Spinal cord (tissue), 9 donors: ENCODE measurements at regions not wholly inside any gene's neighbourhood (a gene's known extent, or its start where the extent isn't known, plus 50 kb on each side); places are given as distances from the start of the nearest gene placed in this dataset.

Source experiments
- DNase-seq, 6 donors: peaks; one replicate each; pipeline versions ENCODE4 v3.0.0 to v3.0.0-alpha.2; 2013 to 2015; ENCODE audit warnings: low spot score in 6 of 6, low read depth in 4 of 6
- H3K27ac ChIP-seq: one replicate; pipeline ENCODE4 v1.5.1; 2013; ENCODE audit warnings: low read depth, low read length, control low read depth
- H3K27me3 ChIP-seq: one replicate; pipeline ENCODE4 v1.6.1; 2013; ENCODE audit warnings: low read length; ENCODE audit not compliant: control insufficient read depth, insufficient read depth
- H3K36me3 ChIP-seq: one replicate; pipeline ENCODE4 v1.6.1; 2013; ENCODE audit warnings: low read length; ENCODE audit not compliant: control insufficient read depth, insufficient read depth
- H3K4me1 ChIP-seq: one replicate; pipeline ENCODE4 v1.6.1; 2013; ENCODE audit warnings: low read length; ENCODE audit not compliant: control insufficient read depth, insufficient read depth
- H3K4me3 ChIP-seq: one replicate; pipeline ENCODE4 v1.5.1; 2013; ENCODE audit warnings: low read depth, low read length, control low read depth
- H3K9me3 ChIP-seq: one replicate; pipeline ENCODE4 v1.6.1; 2013; ENCODE audit warnings: low read length; ENCODE audit not compliant: control insufficient read depth, insufficient read depth
- WGBS: methylation state at CpG from one replicate; pipeline ENCODE4 v1.1.5; 2013; ENCODE audit warnings: missing lambda C conversion rate; ENCODE audit not compliant: insufficient coverage; 5-methylcytosine and 5-hydroxymethylcytosine counted together
- donor health status: healthy.

DNA sequence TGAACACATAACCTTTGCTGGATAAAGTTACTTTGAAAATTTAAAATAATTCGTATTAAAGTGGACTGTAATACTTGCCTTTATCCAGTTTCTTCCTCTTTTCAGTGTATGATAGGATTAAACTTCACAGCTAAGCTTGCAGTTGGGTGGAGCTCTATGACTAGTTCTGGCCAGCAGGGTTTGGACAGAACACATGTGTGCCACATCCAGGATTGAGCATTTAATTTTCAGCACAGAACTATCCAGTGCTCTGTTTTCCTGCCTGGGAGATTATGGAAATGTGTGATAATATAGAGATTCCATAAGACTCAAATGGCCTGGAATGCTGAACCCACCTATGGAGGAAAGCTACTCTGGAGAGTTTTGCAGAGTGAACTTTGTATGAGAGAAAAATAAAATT is 200.2 kb downstream of the OSR1 start:
- Histone ChIP-seq H3K9me3 (peaks cover 4% of the 10 kb centered on the region), H3K36me3 (no peaks in the 10 kb centered on the region), H3K4me1 (no peaks in the 10 kb centered on the region), H3K27me3 (no peaks in the 10 kb centered on the region), H3K27ac (no peak overlapping the region), H3K4me3 (no peak overlapping the region)
- no CpG with 5 or more reads among the region's 1 CpG for WGBS
- DNase-seq = no peak

DNA sequence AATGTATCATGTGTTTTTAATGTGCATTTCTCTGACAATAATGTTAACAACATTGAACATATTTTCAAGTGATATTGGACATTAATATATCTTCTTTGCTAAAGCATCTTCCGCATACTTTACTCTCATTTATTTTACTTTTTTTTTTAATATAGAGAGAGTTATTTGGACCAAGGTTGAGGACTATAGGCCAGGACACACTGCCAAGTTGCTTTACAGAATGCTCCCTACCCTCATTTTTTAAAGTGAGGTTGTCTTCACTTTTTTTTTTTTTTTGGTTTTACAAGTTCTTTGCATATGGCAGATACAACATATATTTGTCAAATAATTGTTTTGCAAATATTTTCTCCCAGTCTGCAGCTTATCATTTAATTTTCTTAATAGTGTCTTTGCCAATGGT is 201.8 kb downstream of the OSR1 start:
- Histone ChIP-seq H3K36me3 (no peaks in the 10 kb centered on the region), H3K4me3 (no peak overlapping the region), H3K27me3 (no peaks in the 10 kb centered on the region), H3K9me3 (peaks cover 4% of the 10 kb centered on the region), H3K27ac (no peak overlapping the region), H3K4me1 (no peaks in the 10 kb centered on the region)
- no CpG with 5 or more reads among the region's 1 CpG for WGBS
- DNase-seq = no peak

DNA sequence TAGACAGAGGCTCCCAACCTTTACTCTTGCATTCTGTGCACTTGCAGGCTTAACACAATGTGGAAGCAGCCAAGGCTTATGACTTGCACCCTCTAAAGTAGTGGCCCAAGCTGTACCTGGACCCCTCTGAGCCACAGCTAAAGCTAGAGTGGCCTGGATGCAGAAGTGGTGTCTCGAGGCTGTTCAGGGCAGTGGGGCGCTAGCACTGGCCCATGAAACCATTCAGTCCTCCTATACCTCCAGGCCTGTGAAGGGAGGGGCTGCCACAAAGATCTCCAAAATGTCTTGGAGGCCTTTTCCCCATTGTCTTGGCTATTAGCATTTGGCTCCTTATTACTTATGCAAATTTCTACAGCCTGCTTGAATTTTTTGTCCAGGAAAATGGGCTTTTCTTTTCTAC is 207.7 kb downstream of the OSR1 start:
- no peak for DNase-seq
- WGBS = 100% methylated on average over 2 of the region's 2 CpGs
- Histone ChIP-seq H3K36me3 (no peaks in the 10 kb centered on the region), H3K4me3 (no peak overlapping the region), H3K9me3 (peaks cover 3% of the 10 kb centered on the region), H3K27me3 (no peaks in the 10 kb centered on the region), H3K4me1 (no peaks in the 10 kb centered on the region), H3K27ac (no peak overlapping the region)

DNA sequence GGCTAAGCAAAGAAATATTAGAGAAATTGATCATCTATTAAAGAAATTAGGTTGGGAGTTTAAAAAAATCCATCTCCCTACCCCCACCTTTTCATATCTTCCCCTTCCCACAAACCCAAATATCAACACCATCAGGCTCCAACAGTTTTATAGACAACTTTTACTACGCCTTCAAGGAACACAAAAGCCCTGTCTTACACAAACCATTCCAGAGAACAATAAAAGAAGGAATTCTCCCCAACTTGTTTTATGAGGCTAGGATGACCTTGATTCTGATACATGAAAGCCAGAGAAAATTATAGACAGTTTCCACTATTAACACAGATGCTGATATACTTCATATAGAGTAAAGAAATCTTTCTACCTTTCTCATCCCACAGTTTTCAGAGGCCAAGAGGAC is 211.6 kb downstream of the OSR1 start:
- H3K36me3 ChIP-seq = no peaks in the 10 kb centered on the region
- H3K4me1 ChIP-seq = no peaks in the 10 kb centered on the region
- no peak for DNase-seq
- H3K9me3 ChIP-seq = peaks cover 2% of the 10 kb centered on the region
- H3K27ac ChIP-seq = no peak overlapping the region
- H3K27me3 ChIP-seq = no peaks in the 10 kb centered on the region
- no CpG with 5 or more reads among the region's 1 CpG for WGBS
- H3K4me3 ChIP-seq = no peak overlapping the region

DNA sequence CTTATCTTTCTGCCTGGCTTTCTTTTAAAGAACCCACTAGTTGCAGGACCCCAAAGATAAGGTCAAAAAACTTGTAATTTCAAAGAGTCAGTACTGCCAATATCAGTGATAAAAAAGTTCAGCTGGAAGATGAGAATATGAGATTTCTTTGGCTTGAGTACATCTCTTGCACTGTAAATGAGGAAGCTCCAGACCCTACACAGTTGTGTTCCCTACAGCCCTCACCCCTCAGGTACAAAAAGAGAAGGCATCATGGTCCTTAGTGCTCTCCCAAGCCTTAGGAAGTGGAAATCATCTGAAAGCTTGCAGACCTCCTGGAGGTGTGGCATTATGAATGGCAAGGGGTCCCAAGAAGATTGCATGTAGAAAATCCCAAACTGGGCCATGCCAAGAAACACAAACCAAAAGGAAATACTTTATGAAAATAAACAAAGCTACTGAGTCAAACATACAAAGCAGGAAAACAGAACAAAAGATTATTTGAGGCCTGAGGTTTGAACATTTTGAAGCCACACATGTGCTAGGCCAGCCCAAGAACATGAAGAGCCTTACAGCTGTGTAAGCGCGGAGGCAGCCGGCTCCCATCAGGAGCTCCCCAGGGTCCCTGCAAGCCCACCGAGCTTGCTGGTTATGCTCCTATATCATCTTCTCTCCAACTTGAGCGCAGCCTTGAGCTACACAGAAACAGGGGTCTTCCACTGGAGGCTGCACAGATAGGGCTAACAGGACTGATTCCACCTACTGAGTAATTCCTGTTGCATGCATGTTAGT is 217.0 kb downstream of the OSR1 start:
- no peaks in the 10 kb centered on the region for H3K36me3 ChIP-seq
- H3K9me3 ChIP-seq = no peaks in the 10 kb centered on the region
- H3K27ac ChIP-seq = peak overlapping the region; percentile 36
- no peaks in the 10 kb centered on the region for H3K27me3 ChIP-seq
- H3K4me3 ChIP-seq = no peak overlapping the region
- WGBS = 84% methylated on average over 5 of the region's 5 CpGs
- DNase-seq = peak in 1 of 6 donors; percentile 27
- no peaks in the 10 kb centered on the region for H3K4me1 ChIP-seq

DNA sequence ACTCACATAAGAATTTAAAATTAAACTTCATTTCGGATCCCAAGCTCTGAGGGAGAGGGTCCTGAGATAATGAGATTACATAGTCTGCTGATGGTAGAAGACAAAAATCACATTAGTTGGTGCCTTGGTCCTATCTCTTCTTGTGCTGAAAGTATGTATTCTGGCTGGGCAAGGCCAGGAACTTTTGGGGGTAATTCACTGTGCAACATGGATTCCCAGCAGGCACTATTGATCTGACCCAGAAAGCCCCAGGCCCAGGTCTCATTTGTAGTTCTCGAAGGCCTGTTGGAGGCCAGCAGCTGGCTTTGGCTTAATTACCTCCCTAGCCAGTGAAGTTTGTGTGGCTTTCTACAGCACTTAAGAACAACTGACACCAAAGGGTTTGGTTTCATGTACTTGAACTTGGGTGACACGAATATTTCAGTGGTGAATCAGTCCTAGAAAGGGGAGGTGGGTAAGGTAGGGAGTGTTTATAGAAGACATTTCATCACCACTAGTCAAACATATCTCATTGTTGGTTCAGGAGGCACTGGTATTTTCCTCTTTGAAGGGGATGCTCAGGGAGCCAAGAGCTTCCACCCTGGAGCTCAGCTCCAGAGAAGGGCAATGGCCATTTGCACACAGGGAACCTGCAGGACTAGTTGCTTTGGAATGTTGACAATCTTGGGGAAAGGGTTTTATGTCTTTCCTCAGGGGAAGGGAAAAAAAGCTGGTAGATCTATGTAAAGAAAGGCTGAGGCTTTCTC is 217.8 kb downstream of the OSR1 start:
- no peaks in the 10 kb centered on the region for H3K36me3 ChIP-seq
- no peaks in the 10 kb centered on the region for H3K27me3 ChIP-seq
- 100% methylated on average over 2 of the region's 3 CpGs for WGBS
- no peaks in the 10 kb centered on the region for H3K4me1 ChIP-seq
- H3K9me3 ChIP-seq = no peaks in the 10 kb centered on the region
- no peak overlapping the region for H3K27ac ChIP-seq
- peak in 1 of 6 donors; percentile 55 for DNase-seq
- no peak overlapping the region for H3K4me3 ChIP-seq

DNA sequence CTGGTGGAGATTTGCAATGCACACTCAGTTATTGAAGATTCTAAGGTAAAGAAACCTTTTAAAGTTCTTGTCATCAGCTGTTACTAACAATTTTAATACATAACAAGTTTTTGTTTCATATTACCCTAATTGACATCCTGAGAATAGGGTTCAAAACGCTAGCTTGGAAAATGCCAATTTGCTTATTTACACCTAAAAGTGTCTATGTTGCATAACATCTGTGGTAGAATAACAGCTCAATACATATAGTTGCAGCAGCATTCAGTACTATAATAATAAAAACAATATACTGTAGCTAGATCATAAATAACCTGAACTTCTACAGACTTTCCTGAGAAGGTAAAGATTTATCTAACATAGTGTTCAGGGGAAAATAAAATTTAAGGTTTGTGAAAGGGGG is 219.0 kb downstream of the OSR1 start:
- no CpG with 5 or more reads among the region's 1 CpG for WGBS
- DNase-seq = peak in 1 of 6 donors; percentile 14
- H3K36me3 ChIP-seq = no peaks in the 10 kb centered on the region
- H3K9me3 ChIP-seq = no peaks in the 10 kb centered on the region
- H3K4me1 ChIP-seq = no peaks in the 10 kb centered on the region
- no peak overlapping the region for H3K27ac ChIP-seq
- no peaks in the 10 kb centered on the region for H3K27me3 ChIP-seq
- H3K4me3 ChIP-seq = no peak overlapping the region

DNA sequence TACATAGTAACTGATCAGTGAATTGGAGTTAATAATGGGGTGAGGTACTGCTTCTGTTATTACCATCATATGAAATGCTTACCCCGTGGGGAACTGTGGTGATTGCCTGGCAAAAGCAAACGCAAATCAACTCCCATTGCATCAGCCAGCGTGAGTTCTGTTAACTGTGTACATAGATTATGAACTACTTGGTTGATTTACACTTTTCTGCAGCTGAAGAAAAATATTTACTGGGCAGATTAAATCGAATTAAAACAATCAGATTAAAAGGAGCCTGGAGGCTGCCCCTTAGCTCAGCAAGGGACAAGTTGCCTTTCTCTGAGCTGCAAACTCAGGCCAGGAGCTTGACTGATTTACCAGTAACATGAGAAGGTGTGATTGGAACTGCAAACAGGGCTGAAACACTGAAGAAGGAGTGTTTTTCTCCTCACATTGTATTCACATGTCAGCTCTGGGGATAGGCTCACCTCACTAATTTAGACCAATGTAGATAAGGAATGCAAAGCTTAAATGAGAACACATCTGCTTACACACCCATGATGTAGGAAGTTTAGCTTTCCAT is 220.1 kb downstream of the OSR1 start:
- H3K9me3 ChIP-seq = no peaks in the 10 kb centered on the region
- H3K36me3 ChIP-seq = no peaks in the 10 kb centered on the region
- WGBS = 43% methylated on average over 1 of the region's 4 CpGs
- no peak overlapping the region for H3K4me3 ChIP-seq
- no peaks in the 10 kb centered on the region for H3K4me1 ChIP-seq
- H3K27ac ChIP-seq = no peak overlapping the region
- H3K27me3 ChIP-seq = no peaks in the 10 kb centered on the region
- no peak for DNase-seq

DNA sequence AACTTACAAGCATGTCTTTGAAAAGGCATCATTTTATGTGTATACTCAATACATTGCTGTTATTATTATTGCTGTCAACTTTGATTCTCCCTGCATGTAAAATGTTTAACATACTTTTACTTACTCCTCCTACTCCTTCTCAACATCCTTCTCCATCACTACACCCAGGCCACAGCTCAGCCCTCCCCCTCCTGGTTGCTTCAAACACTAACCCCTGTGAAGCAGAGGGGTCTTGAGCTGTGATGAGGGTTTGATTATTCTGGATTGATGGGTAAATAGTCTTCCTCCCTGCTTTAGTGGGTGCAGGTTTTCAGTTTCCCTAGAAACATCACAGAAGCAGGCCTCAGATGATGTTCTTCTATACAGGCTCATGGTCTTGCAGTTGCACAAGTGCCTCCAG is 221.0 kb downstream of the OSR1 start:
- no peak for DNase-seq
- Histone ChIP-seq H3K4me1 (no peaks in the 10 kb centered on the region), H3K27ac (no peak overlapping the region), H3K36me3 (no peaks in the 10 kb centered on the region), H3K9me3 (no peaks in the 10 kb centered on the region), H3K27me3 (no peaks in the 10 kb centered on the region), H3K4me3 (no peak overlapping the region)

DNA sequence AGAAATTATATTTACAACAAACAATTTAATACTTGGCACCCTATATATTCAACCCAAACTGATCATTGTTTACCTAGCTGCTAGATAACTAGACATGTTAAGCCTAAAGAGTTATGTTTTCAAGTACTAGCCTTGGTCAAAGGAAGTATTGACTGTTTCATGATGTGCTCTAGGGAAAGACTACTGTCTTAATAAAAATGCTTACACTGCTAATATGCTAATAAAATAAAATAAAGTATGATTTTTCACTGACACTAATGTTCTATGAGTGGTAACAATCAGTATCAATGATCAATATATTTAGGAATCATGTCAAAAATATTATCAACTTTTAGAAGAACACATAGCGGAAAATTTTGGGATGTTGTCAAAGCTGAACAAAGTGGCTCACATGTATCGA is 225.5 kb downstream of the OSR1 start:
- Histone ChIP-seq H3K27ac (no peak overlapping the region), H3K9me3 (no peaks in the 10 kb centered on the region), H3K27me3 (no peaks in the 10 kb centered on the region), H3K36me3 (no peaks in the 10 kb centered on the region), H3K4me1 (no peaks in the 10 kb centered on the region), H3K4me3 (no peak overlapping the region)
- no peak for DNase-seq
- WGBS = no CpG with 5 or more reads among the region's 2 CpGs
